ENCODE measurements at regions not wholly inside any gene's neighbourhood (a gene's known extent, or its start where the extent isn't known, plus 50 kb on each side); places are given as distances from the start of the nearest gene placed in this dataset.

DNA sequence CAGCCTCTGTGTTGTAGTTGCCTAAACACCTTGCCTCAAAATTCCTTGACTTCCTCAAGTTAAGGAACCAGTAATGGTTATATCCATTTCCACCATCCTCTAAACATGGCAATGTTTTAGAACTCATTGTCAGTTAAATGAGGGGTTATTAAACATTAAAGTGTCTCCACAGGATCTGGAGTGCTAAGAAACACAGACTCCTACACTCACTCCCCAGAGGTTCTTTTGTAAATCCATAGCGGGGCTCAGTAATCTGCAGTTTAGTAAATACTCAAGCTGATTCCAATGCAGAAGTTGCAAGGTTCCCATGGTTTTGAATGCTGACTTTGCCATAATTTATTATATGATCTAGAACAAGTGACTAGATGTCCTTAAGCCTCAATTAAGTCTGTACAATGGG lies 245.5 kb downstream of the GPAT3 start:
- Mint-ChIP-seq H3K4me3 (ENCODE audit: unreplicated experiment) (no peak overlapping the region), H3K4me1 (ENCODE audit: low read depth) (no peaks in the 10 kb centered on the region), H3K9me3 (ENCODE audit: low read depth) (no peaks in the 10 kb centered on the region), H3K36me3 (ENCODE audit: low read depth) (no peaks in the 10 kb centered on the region), H3K27ac (ENCODE audit: unreplicated experiment) (no peak overlapping the region), H3K27me3 (ENCODE audit: low read depth) (peaks cover 3% of the 10 kb centered on the region)
- DNase-seq (ENCODE audit: low spot score), result no peak
- TF ChIP-seq CTCF (IDR thresholded peaks at IDR 0.05), result no peak

DNA sequence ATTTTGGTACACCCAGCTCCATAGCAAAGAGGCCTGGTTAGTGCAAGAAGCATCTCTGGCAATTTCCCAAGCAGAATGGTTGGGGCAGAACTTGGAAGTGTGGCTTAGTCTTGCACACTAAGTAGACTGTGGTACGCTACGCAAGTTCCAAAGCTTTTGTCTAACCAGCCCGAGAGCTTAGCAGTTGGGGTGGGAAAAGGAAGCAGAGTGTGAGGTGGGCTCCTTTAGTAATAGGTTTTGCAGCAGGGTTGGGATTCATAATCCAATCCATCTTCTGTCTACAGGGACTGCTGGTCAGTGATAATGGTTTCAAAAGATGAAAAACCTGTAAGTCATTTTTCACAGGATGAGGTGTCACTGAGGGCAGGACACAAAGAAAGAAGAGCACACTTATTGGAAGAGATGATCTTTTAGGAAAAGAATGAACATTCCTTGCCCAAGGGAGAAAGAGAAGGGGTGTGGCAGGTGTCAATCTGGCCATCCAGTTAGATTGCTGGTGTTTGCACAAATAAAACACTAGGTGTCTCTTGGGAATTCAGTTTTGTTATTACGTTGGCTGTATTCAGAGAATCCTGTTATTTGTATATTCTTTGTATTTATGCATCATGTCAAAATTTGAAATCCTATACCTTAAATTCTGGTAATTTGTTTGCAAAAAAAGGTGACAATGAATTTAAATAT lies 244.3 kb downstream of the GPAT3 start:
- no peaks in the 10 kb centered on the region for H3K9me3 Mint-ChIP-seq (ENCODE audit: low read depth)
- no peaks in the 10 kb centered on the region for H3K36me3 Mint-ChIP-seq (ENCODE audit: low read depth)
- no peaks in the 10 kb centered on the region for H3K4me1 Mint-ChIP-seq (ENCODE audit: low read depth)
- H3K27me3 Mint-ChIP-seq (ENCODE audit: low read depth), result peaks cover 3% of the 10 kb centered on the region
- no peak for DNase-seq (ENCODE audit: low spot score)
- H3K27ac Mint-ChIP-seq (ENCODE audit: unreplicated experiment), result no peak overlapping the region
- TF ChIP-seq CTCF (IDR thresholded peaks at IDR 0.05), result no peak
- H3K4me3 Mint-ChIP-seq (ENCODE audit: unreplicated experiment), result no peak overlapping the region

DNA sequence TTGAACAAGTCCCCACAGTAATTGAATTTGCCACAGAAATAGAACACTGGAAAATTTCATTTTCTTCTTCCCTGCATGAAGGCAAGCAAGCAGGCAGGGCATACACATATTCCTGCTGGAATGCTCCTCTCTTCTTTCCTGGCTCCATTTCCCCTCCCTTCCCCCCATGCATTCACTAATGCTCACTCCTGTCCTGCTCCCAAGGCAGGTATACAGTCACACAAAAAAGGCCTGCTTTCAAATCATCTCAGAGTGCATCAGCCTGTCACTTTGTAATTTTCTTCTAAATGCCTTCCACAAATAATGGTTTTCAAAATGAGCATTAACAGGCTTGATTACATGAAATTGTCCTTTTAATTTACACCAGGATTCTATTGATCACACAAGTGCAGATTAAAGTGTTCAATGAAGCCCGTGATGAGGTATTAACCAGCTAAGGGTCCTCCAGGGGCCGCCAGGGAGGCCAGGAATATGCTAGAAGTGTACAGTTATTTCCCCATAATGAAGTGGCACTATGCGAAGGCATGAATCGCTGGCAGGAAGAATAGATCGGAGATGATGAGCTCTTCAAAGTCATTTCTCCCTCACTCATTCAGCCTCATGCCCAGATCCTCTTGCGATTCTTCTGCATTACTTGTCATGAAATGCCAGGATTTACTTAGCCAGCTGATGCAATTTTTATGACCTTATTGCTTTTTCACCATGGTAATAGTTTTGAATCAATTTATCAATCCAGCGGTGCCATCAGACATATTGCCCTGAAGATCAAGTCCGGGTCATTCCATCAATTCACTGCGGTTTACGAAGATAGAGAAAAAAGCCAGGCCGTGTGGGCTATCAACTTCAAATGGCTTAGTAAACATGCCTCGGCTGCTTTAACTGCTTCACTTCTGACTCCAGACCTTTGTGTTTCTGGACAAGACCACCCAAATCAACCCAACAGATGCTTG lies 243.5 kb downstream of the GPAT3 start:
- DNase-seq (ENCODE audit: low spot score), result no peak
- Mint-ChIP-seq H3K9me3 (ENCODE audit: low read depth) (no peaks in the 10 kb centered on the region), H3K36me3 (ENCODE audit: low read depth) (no peaks in the 10 kb centered on the region), H3K27me3 (ENCODE audit: low read depth) (peaks cover 3% of the 10 kb centered on the region), H3K4me3 (ENCODE audit: unreplicated experiment) (no peak overlapping the region), H3K4me1 (ENCODE audit: low read depth) (no peaks in the 10 kb centered on the region), H3K27ac (ENCODE audit: unreplicated experiment) (no peak overlapping the region)
- no peak for TF ChIP-seq CTCF (IDR thresholded peaks at IDR 0.05)

GRCh38 chr4:83772685-83773084 lies 236.8 kb downstream of the GPAT3 start:
- no peaks in the 10 kb centered on the region for H3K9me3 Mint-ChIP-seq (ENCODE audit: low read depth)
- DNase-seq (ENCODE audit: low spot score), result no peak

More at GRCh38 chr4:83772685-83773084, 236.8 kb downstream of the GPAT3 start:
- Mint-ChIP-seq H3K4me3 (ENCODE audit: unreplicated experiment) (no peak overlapping the region), H3K27me3 (ENCODE audit: low read depth) (peaks cover 19% of the 10 kb centered on the region), H3K36me3 (ENCODE audit: low read depth) (no peaks in the 10 kb centered on the region), H3K4me1 (ENCODE audit: low read depth) (no peaks in the 10 kb centered on the region), H3K27ac (ENCODE audit: unreplicated experiment) (no peak overlapping the region)
- TF ChIP-seq CTCF (IDR thresholded peaks at IDR 0.05), result no peak

All from chondrocyte (in vitro differentiated cells).